ENCODE measurements at regions not wholly inside any gene's neighbourhood (a gene's known extent, or its start where the extent isn't known, plus 50 kb on each side); places are given as distances from the start of the nearest gene placed in this dataset.

DNA sequence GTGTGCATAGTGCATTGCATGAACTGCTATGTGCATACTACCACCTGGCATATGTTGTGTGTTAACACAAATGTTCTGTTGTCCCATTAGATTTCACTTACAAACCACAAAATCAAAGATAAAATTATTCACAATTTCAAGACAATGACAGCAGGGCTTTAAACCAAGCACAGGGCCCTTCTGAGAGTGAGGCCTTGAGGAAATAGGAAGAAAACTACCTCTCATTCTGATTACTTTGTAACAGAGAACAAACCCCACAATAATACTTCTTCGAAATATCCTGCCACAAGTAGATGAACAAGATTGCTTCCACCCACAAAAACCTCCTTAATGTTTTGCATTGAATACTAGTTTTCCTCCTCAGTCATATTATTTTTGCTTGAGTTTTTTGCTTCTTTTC, 85.5 kb upstream of the SPANXB1 start:
- TF ChIP-seq, protein P1, sequence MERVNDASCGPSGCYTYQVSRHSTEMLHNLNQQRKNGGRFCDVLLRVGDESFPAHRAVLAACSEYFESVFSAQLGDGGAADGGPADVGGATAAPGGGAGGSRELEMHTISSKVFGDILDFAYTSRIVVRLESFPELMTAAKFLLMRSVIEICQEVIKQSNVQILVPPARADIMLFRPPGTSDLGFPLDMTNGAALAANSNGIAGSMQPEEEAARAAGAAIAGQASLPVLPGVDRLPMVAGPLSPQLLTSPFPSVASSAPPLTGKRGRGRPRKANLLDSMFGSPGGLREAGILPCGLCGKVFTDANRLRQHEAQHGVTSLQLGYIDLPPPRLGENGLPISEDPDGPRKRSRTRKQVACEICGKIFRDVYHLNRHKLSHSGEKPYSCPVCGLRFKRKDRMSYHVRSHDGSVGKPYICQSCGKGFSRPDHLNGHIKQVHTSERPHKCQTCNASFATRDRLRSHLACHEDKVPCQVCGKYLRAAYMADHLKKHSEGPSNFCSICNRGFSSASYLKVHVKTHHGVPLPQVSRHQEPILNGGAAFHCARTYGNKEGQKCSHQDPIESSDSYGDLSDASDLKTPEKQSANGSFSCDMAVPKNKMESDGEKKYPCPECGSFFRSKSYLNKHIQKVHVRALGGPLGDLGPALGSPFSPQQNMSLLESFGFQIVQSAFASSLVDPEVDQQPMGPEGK (CRISPR knock-in tag; IDR thresholded peaks at IDR 0.05; ENCODE audit: borderline replicate concordance), result no peak
- TF ChIP-seq OSR1 (CRISPR knock-in tag; IDR thresholded peaks at IDR 0.05), result no peak
- no peak for TF ChIP-seq GLIS3 (CRISPR knock-in tag; IDR thresholded peaks at IDR 0.05)
- TF ChIP-seq TOX (CRISPR knock-in tag; IDR thresholded peaks at IDR 0.05; ENCODE audit: borderline replicate concordance), result no peak
- no peak for TF ChIP-seq ESRRG (CRISPR knock-in tag; IDR thresholded peaks at IDR 0.05)
- no peak for TF ChIP-seq BACH2 (CRISPR knock-in tag; IDR thresholded peaks at IDR 0.05; ENCODE audit: borderline replicate concordance)
- no peak for TF ChIP-seq RARB (CRISPR knock-in tag; IDR thresholded peaks at IDR 0.05)
